ENCODE measurements at regions not wholly inside any gene's neighbourhood (a gene's known extent, or its start where the extent isn't known, plus 50 kb on each side); places are given as distances from the start of the nearest gene placed in this dataset.

- DNase-seq (ENCODE audit: extremely low read depth, low read depth) = no peak
- no peak overlapping the region for H3K4me3 ChIP-seq (replicated peaks; ENCODE audit: low read depth, low read length)
- TF ChIP-seq CTCF (IDR thresholded peaks at IDR 0.05; ENCODE audit: low read depth, low read length, missing control alignments) = no peak
These were observed 512.5 kb upstream of the LRRTM4 start for GRCh38 chr2:78034706-78035105.

- DNase-seq (ENCODE audit: extremely low read depth, low read depth) = no peak
- no peak for TF ChIP-seq CTCF (IDR thresholded peaks at IDR 0.05; ENCODE audit: low read depth, low read length, missing control alignments)
- H3K4me3 ChIP-seq (replicated peaks; ENCODE audit: low read depth, low read length) = no peak overlapping the region
These were observed 513.6 kb upstream of the LRRTM4 start for GRCh38 chr2:78035804-78036203.

- no peak overlapping the region for H3K4me3 ChIP-seq (replicated peaks; ENCODE audit: low read depth, low read length)
- TF ChIP-seq CTCF (IDR thresholded peaks at IDR 0.05; ENCODE audit: low read depth, low read length, missing control alignments) = no peak
- DNase-seq (ENCODE audit: extremely low read depth, low read depth) = no peak
These were observed 529.3 kb upstream of the LRRTM4 start for GRCh38 chr2:78051480-78051879.

- DNase-seq (ENCODE audit: extremely low read depth, low read depth) = no peak
- TF ChIP-seq CTCF (IDR thresholded peaks at IDR 0.05; ENCODE audit: low read depth, low read length, missing control alignments) = no peak
- H3K4me3 ChIP-seq (replicated peaks; ENCODE audit: low read depth, low read length) = no peak overlapping the region
These were observed 534.8 kb upstream of the LRRTM4 start for GRCh38 chr2:78056976-78057375.

- DNase-seq (ENCODE audit: extremely low read depth, low read depth) = no peak
- no peak overlapping the region for H3K4me3 ChIP-seq (replicated peaks; ENCODE audit: low read depth, low read length)
- TF ChIP-seq CTCF (IDR thresholded peaks at IDR 0.05; ENCODE audit: low read depth, low read length, missing control alignments) = no peak
These were observed 539.1 kb upstream of the LRRTM4 start for GRCh38 chr2:78061301-78061700.

- no peak for DNase-seq (ENCODE audit: extremely low read depth, low read depth)
- H3K4me3 ChIP-seq (replicated peaks; ENCODE audit: low read depth, low read length) = no peak overlapping the region
- TF ChIP-seq CTCF (IDR thresholded peaks at IDR 0.05; ENCODE audit: low read depth, low read length, missing control alignments) = no peak
These were observed 539.6 kb upstream of the LRRTM4 start for GRCh38 chr2:78061732-78062131.

- no peak for TF ChIP-seq CTCF (IDR thresholded peaks at IDR 0.05; ENCODE audit: low read depth, low read length, missing control alignments)
- DNase-seq (ENCODE audit: extremely low read depth, low read depth) = no peak
- H3K4me3 ChIP-seq (replicated peaks; ENCODE audit: low read depth, low read length) = no peak overlapping the region
These were observed 541.3 kb upstream of the LRRTM4 start for GRCh38 chr2:78063246-78064020.

Measured in HFF-Myc (cell line).